B cell (primary cell): ENCODE measurements at regions not wholly inside any gene's neighbourhood (a gene's known extent, or its start where the extent isn't known, plus 50 kb on each side); places are given as distances from the start of the nearest gene placed in this dataset.

Source experiments
- ATAC-seq: fragments of 200-7000 bp; cut with Tn5 transposase; one replicate; pipeline ENCODE4 v1.10.0; 2021; ENCODE audit warnings: low read depth, mild to moderate bottlenecking, moderate number of reproducible peaks, moderate library complexity
- CTCF ChIA-PET: fragments of 350-600 bp; sonication (Branson Sonifier 250); formaldehyde crosslinking; loops from one replicate; lab custom pipeline; 2021; ENCODE audit warnings: antibody characterized with exemption, inconsistent platforms; lab: Charles Lee
- POLR2A ChIA-PET: fragments of 350-600 bp; sonication (Branson Sonifier 250); formaldehyde crosslinking; loops from one replicate; lab custom pipeline; 2021; ENCODE audit warnings: antibody characterized with exemption; lab: Charles Lee
- DNase-seq: peaks from one replicate; pipeline ENCODE4 v3.0.0; 2013
- H2AFZ ChIP-seq: 2 replicates; pipeline ENCODE4 v1.6.1; 2012; ENCODE audit warnings: mild to moderate bottlenecking, low read depth, low read length; ENCODE audit not compliant: insufficient read depth, poor library complexity, severe bottlenecking
- H3K27ac ChIP-seq, 2 donors: 1 replicate in 1 of 2; 2 replicates in 1 of 2; pipeline ENCODE4 v1.5.1; 2012 to 2013; ENCODE audit warnings: low read length in 2 of 2, mild to moderate bottlenecking in 2 of 2, moderate library complexity in 1 of 2
- H3K27me3 ChIP-seq, 4 experiments: fragments of 200-600 bp in 1 of 4; sonication (generic) in 1 of 4; replicated peaks in 1 of 4; 1 replicate in 2 of 4; 2 replicates in 2 of 4; pipeline versions ENCODE4 v1.6.1 to v1.7.0; 2013 to 2016; ENCODE audit warnings: low read length in 3 of 4, mild to moderate bottlenecking in 2 of 4, mixed read lengths in 1 of 4, moderate library complexity in 1 of 4; ENCODE audit not compliant: insufficient read depth in 4 of 4, control insufficient read depth in 3 of 4; ENCODE audit errors: control extremely low read depth in 1 of 4
- H3K36me3 ChIP-seq, 2 experiments: replicated peaks in 1 of 2; 1 replicate in 1 of 2; 2 replicates in 1 of 2; pipeline versions ENCODE4 v1.6.1 to v1.7.1; 2013; ENCODE audit warnings: low read length in 1 of 2; ENCODE audit not compliant: insufficient read depth in 2 of 2, control insufficient read depth in 1 of 2; ENCODE audit errors: control extremely low read depth in 1 of 2, extremely low read depth in 1 of 2
- H3K4me1 ChIP-seq, 2 donors: fragments of 200-600 bp in 1 of 2; sonication (generic) in 1 of 2; 1 replicate in 1 of 2; 2 replicates in 1 of 2; pipeline versions ENCODE4 v1.5.1 to v1.6.1; 2013 to 2017; ENCODE audit warnings: low read length in 2 of 2; ENCODE audit not compliant: control insufficient read depth in 2 of 2, insufficient read depth in 2 of 2
- H3K4me2 ChIP-seq: replicated peaks from 2 replicates; pipeline ENCODE3; 2012; ENCODE audit warnings: mild to moderate bottlenecking, low read depth, low read length; ENCODE audit not compliant: poor library complexity, severe bottlenecking
- H3K4me3 ChIP-seq, 5 experiments: fragments of 200-600 bp in 1 of 5; sonication (generic) in 1 of 5; 1 replicate in 3 of 5; 2 replicates in 2 of 5; pipeline versions ENCODE4 v1.5.1 to v1.7.0; 2011 to 2016; ENCODE audit warnings: low read length in 4 of 5, mild to moderate bottlenecking in 4 of 5, low read depth in 2 of 5, control low read depth in 1 of 5, moderate library complexity in 1 of 5; ENCODE audit not compliant: insufficient read depth in 1 of 5; ENCODE audit errors: control extremely low read depth in 1 of 5, extremely low read depth in 1 of 5
- H3K79me2 ChIP-seq: fragments of 200-600 bp; sonication (generic); one replicate; pipeline ENCODE4 v1.6.0; 2016; ENCODE audit warnings: low read length; ENCODE audit not compliant: control insufficient read depth, insufficient read depth
- H3K9ac ChIP-seq: fragments of 200-600 bp; sonication (generic); 2 replicates; pipeline ENCODE4 v1.6.1; 2017; ENCODE audit warnings: mild to moderate bottlenecking, low read length, moderate library complexity
- H3K9me3 ChIP-seq, 3 donors: one replicate each; pipeline versions ENCODE4 v1.6.1 to v1.7.1; 2013; ENCODE audit warnings: low read length in 2 of 3; ENCODE audit not compliant: control insufficient read depth in 2 of 3, insufficient read depth in 1 of 3; ENCODE audit errors: control extremely low read depth in 1 of 3
- H4K20me1 ChIP-seq: 2 replicates; pipeline ENCODE4 v1.6.0; 2012; ENCODE audit warnings: mild to moderate bottlenecking, low read length; ENCODE audit not compliant: insufficient read depth, control insufficient read depth, poor library complexity, severe bottlenecking
- H3K27ac Mint-ChIP-seq: one replicate; pipeline ENCODE4 v1.8.0; 2021; ENCODE audit warnings: mixed read lengths
- H3K27me3 Mint-ChIP-seq: one replicate; pipeline ENCODE4 v1.8.0; 2021; ENCODE audit warnings: mixed read lengths
- H3K4me1 Mint-ChIP-seq: one replicate; pipeline ENCODE4 v1.8.0; 2021; ENCODE audit warnings: mixed read lengths
- H3K4me3 Mint-ChIP-seq: one replicate; pipeline ENCODE4 v1.8.0; 2021; ENCODE audit warnings: mixed read lengths
- H3K9me3 Mint-ChIP-seq: one replicate; pipeline ENCODE4 v1.8.0; 2022; ENCODE audit warnings: mixed read lengths; ENCODE audit not compliant: insufficient read depth
- EZH2 ChIP-seq: IDR thresholded peaks from 2 replicates; pipeline ENCODE4 v1.6.1; 2012; ENCODE audit warnings: borderline replicate concordance, low read depth, mild to moderate bottlenecking, moderate library complexity, low read length; ENCODE audit not compliant: insufficient read depth, poor library complexity, severe bottlenecking
- WGBS: methylation state at CpG from one replicate; pipeline ENCODE4 v1.1.5; 2013; ENCODE audit warnings: missing lambda C conversion rate; ENCODE audit not compliant: insufficient coverage; 5-methylcytosine and 5-hydroxymethylcytosine counted together
- intact Hi-C: fragments of 100-400 bp; cut with micrococcal nuclease; formaldehyde crosslinking; loops from one replicate; pipeline ENCODE4 v1.10.0; 2022
- TF ChIP-seq, protein P1 (sequence below): fragments of 200-600 bp; IDR thresholded peaks from one replicate; pipeline ENCODE4 v1.8.0; 2022; ENCODE audit warnings: antibody characterized with exemption, mild to moderate bottlenecking

DNA sequence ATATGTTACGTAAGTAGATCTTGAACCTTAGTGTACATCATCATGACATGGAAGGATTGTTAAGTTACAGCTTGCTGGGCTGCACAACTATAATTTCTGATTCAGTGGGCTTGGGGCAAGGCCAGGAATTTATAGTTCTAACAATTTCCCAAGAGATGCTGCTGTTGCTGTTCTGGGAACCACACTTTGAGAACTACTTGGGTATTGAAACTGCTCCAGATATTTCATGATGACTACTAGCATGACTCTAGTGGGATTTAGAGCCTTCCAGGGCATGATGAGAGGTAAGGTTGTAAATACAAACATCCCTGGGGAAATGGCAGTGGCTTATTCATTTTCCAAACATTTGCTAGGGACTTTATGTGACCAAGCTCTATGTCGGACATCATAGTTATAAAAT lies 904.8 kb upstream of the SEL1L start:
- Histone ChIP-seq H3K4me3 (no peak overlapping the region), H3K36me3 (no peaks in the 10 kb centered on the region), H3K9ac (no peak overlapping the region), H3K27me3 (no peaks in the 10 kb centered on the region), H3K79me2 (no peaks in the 10 kb centered on the region), H2AFZ (no peak overlapping the region), H3K27ac (no peak overlapping the region), H3K4me1 (no peaks in the 10 kb centered on the region), H3K9me3 (no peaks in the 10 kb centered on the region), H4K20me1 (no peaks in the 10 kb centered on the region), H3K4me2 (no peak overlapping the region)
- intact Hi-C loops: no loop called here
- no peak for ATAC-seq
- ChIA-PET POLR2A (no interaction called here), CTCF (no interaction called here)
- no peak overlapping the region for H3K4me3 Mint-ChIP-seq
- no peak for DNase-seq
- H3K4me1 Mint-ChIP-seq: no peaks in the 10 kb centered on the region
- H3K9me3 Mint-ChIP-seq: peaks cover 8% of the 10 kb centered on the region
- no CpG with 5 or more reads among the region's 2 CpGs for WGBS
- H3K27me3 Mint-ChIP-seq: no peaks in the 10 kb centered on the region
- no peak overlapping the region for H3K27ac Mint-ChIP-seq
- no peak for TF ChIP-seq EZH2
- TF ChIP-seq, protein P1, sequence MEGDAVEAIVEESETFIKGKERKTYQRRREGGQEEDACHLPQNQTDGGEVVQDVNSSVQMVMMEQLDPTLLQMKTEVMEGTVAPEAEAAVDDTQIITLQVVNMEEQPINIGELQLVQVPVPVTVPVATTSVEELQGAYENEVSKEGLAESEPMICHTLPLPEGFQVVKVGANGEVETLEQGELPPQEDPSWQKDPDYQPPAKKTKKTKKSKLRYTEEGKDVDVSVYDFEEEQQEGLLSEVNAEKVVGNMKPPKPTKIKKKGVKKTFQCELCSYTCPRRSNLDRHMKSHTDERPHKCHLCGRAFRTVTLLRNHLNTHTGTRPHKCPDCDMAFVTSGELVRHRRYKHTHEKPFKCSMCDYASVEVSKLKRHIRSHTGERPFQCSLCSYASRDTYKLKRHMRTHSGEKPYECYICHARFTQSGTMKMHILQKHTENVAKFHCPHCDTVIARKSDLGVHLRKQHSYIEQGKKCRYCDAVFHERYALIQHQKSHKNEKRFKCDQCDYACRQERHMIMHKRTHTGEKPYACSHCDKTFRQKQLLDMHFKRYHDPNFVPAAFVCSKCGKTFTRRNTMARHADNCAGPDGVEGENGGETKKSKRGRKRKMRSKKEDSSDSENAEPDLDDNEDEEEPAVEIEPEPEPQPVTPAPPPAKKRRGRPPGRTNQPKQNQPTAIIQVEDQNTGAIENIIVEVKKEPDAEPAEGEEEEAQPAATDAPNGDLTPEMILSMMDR: no peak

DNA sequence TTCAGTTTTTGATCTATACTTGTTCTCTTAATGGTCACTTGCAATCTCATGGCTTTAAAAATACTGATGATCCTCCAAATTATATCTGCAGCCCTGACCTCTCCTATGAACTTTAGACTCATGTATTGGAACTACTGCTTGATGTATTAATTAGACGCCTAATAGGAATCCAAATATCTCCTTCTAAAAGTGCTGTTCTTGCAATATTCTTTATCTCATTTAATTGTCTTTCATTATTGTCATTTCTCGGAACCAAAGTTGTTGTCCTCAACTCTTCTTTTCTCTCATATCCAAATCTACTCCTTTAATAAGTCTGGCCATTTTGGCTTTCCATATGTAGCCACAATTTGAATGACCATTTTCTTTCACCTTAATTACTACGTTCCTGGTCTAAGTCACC lies 907.6 kb upstream of the SEL1L start:
- Mint-ChIP-seq H3K27ac (no peak overlapping the region), H3K9me3 (peaks cover 11% of the 10 kb centered on the region), H3K27me3 (no peaks in the 10 kb centered on the region), H3K4me1 (no peaks in the 10 kb centered on the region), H3K4me3 (no peak overlapping the region)
- Histone ChIP-seq H3K27me3 (no peaks in the 10 kb centered on the region), H3K36me3 (no peaks in the 10 kb centered on the region), H2AFZ (no peak overlapping the region), H4K20me1 (no peaks in the 10 kb centered on the region), H3K27ac (no peak overlapping the region), H3K9me3 (no peaks in the 10 kb centered on the region), H3K4me2 (no peak overlapping the region), H3K79me2 (no peaks in the 10 kb centered on the region), H3K4me3 (no peak overlapping the region), H3K4me1 (no peaks in the 10 kb centered on the region), H3K9ac (no peak overlapping the region)
- 94% methylated on average over 2 of the region's 3 CpGs for WGBS
- ChIA-PET CTCF (no interaction called here), POLR2A (no interaction called here)
- no peak for TF ChIP-seq EZH2
- TF ChIP-seq, protein P1: no peak
- ATAC-seq: no peak
- intact Hi-C loops: no loop called here
- DNase-seq: no peak
